Mesothelial cell of epicardium (in vitro differentiated cells): ENCODE measurements at regions not wholly inside any gene's neighbourhood (a gene's known extent, or its start where the extent isn't known, plus 50 kb on each side); places are given as distances from the start of the nearest gene placed in this dataset.
"Not testable (repeated sequence)": the region's sequence is repeated elsewhere in the genome, so short reads cannot be mapped to it uniquely, and the experiment has no call there.

Source experiments
- DNase-seq, 2 experiments: peaks; one replicate each; pipeline ENCODE4 v3.0.0; 2021; ENCODE audit warnings: low spot score in 2 of 2; ENCODE audit not compliant: unreplicated experiment in 2 of 2
- H3K27ac Mint-ChIP-seq: 2 replicates; pipeline ENCODE4 v1.8.0; 2021; ENCODE audit warnings: mixed read lengths
- H3K27me3 Mint-ChIP-seq: 2 replicates; pipeline ENCODE4 v1.8.0; 2021; ENCODE audit warnings: low read depth, mixed read lengths
- H3K36me3 Mint-ChIP-seq: 2 replicates; pipeline ENCODE4 v1.8.0; 2021; ENCODE audit warnings: mixed read lengths
- H3K4me1 Mint-ChIP-seq: 2 replicates; pipeline ENCODE4 v1.8.0; 2021; ENCODE audit warnings: mixed read lengths
- H3K4me3 Mint-ChIP-seq: 2 replicates; pipeline ENCODE4 v1.8.0; 2021; ENCODE audit warnings: mild to moderate bottlenecking, moderate library complexity, mixed read lengths
- H3K9me3 Mint-ChIP-seq: 2 replicates; pipeline ENCODE4 v1.8.0; 2021; ENCODE audit warnings: mixed read lengths
- CTCF ChIP-seq: fragments of 200-600 bp; sonication (generic); IDR thresholded peaks from one replicate; pipeline ENCODE4 v1.5.0; 2021; ENCODE audit warnings: antibody characterized with exemption; ENCODE audit not compliant: unreplicated experiment

- not testable (repeated sequence) for H3K4me3 Mint-ChIP-seq, H3K27ac Mint-ChIP-seq
Measured at GRCh38 chr16:29258946-29259634, 147.4 kb downstream of the NPIPB11 start.

GRCh38 chr16:29257419-29258336 is 148.8 kb downstream of the NPIPB11 start:
- H3K27me3 Mint-ChIP-seq, DNase-seq, H3K36me3 Mint-ChIP-seq, H3K4me3 Mint-ChIP-seq, H3K9me3 Mint-ChIP-seq: not testable (repeated sequence)
- H3K4me1 Mint-ChIP-seq: peaks cover 16% of the 10 kb centered on the region
- peak overlapping the region; percentile 53 for H3K27ac Mint-ChIP-seq

More at GRCh38 chr16:29258946-29259634, 147.4 kb downstream of the NPIPB11 start:
- H3K27me3 Mint-ChIP-seq, DNase-seq, H3K36me3 Mint-ChIP-seq, H3K9me3 Mint-ChIP-seq: not testable (repeated sequence)
- peaks cover 22% of the 10 kb centered on the region for H3K4me1 Mint-ChIP-seq

- no peak for TF ChIP-seq CTCF
- Mint-ChIP-seq H3K4me1 (peaks cover 15% of the 10 kb centered on the region), H3K4me3 (no peak overlapping the region), H3K27ac (peak overlapping the region; percentile 64), H3K27me3 (no peaks in the 10 kb centered on the region), H3K9me3 (no peaks in the 10 kb centered on the region), H3K36me3 (no peaks in the 10 kb centered on the region)
- DNase-seq: no peak
Measured at GRCh38 chr16:29256501-29256981, 150.0 kb downstream of the NPIPB11 start.

GRCh38 chr16:29255957-29256356 is 150.6 kb downstream of the NPIPB11 start:
- H3K9me3 Mint-ChIP-seq, H3K4me3 Mint-ChIP-seq, H3K36me3 Mint-ChIP-seq, H3K27me3 Mint-ChIP-seq, DNase-seq: not testable (repeated sequence)
- Mint-ChIP-seq H3K27ac (peak overlapping the region; percentile 67), H3K4me1 (peaks cover 16% of the 10 kb centered on the region)

- H3K4me1 Mint-ChIP-seq: peaks cover 17% of the 10 kb centered on the region
- H3K27me3 Mint-ChIP-seq, H3K9me3 Mint-ChIP-seq, DNase-seq, H3K36me3 Mint-ChIP-seq, H3K4me3 Mint-ChIP-seq, H3K27ac Mint-ChIP-seq: not testable (repeated sequence)
Measured at GRCh38 chr16:29255496-29255796, 151.1 kb downstream of the NPIPB11 start.

- Mint-ChIP-seq H3K9me3 (no peaks in the 10 kb centered on the region), H3K4me3 (no peak overlapping the region), H3K36me3 (no peaks in the 10 kb centered on the region), H3K27me3 (no peaks in the 10 kb centered on the region), H3K27ac (no peak overlapping the region), H3K4me1 (peaks cover 17% of the 10 kb centered on the region)
- TF ChIP-seq CTCF: no peak
- DNase-seq: no peak
Measured at GRCh38 chr16:29254676-29255495, 151.6 kb downstream of the NPIPB11 start.

GRCh38 chr16:29253716-29254590 is 152.6 kb downstream of the NPIPB11 start:
- not testable (repeated sequence) for H3K9me3 Mint-ChIP-seq, DNase-seq, H3K27me3 Mint-ChIP-seq, H3K4me3 Mint-ChIP-seq, H3K36me3 Mint-ChIP-seq
- H3K4me1 Mint-ChIP-seq: peaks cover 22% of the 10 kb centered on the region
- H3K27ac Mint-ChIP-seq: peak overlapping the region; percentile 25

GRCh38 chr16:29253066-29253590 is 153.4 kb downstream of the NPIPB11 start:
- not testable (repeated sequence) for H3K9me3 Mint-ChIP-seq, H3K27me3 Mint-ChIP-seq, H3K36me3 Mint-ChIP-seq, DNase-seq, H3K4me3 Mint-ChIP-seq, H3K27ac Mint-ChIP-seq
- peaks cover 27% of the 10 kb centered on the region for H3K4me1 Mint-ChIP-seq

GRCh38 chr16:29252311-29252710 is 154.2 kb downstream of the NPIPB11 start:
- not testable (repeated sequence) for H3K27me3 Mint-ChIP-seq, H3K36me3 Mint-ChIP-seq, H3K4me3 Mint-ChIP-seq, DNase-seq, H3K27ac Mint-ChIP-seq, H3K9me3 Mint-ChIP-seq
- H3K4me1 Mint-ChIP-seq: peaks cover 28% of the 10 kb centered on the region

- peaks cover 28% of the 10 kb centered on the region for H3K4me1 Mint-ChIP-seq
- not testable (repeated sequence) for DNase-seq, H3K27me3 Mint-ChIP-seq
Measured at GRCh38 chr16:29251571-29252011, 154.9 kb downstream of the NPIPB11 start.

More at GRCh38 chr16:29251571-29252011, 154.9 kb downstream of the NPIPB11 start:
- not testable (repeated sequence) for H3K4me3 Mint-ChIP-seq, H3K9me3 Mint-ChIP-seq, H3K36me3 Mint-ChIP-seq
- H3K27ac Mint-ChIP-seq: peak overlapping the region; percentile 71
